Type B pancreatic cell (in vitro differentiated cells): ENCODE measurements at regions not wholly inside any gene's neighbourhood (a gene's known extent, or its start where the extent isn't known, plus 50 kb on each side); places are given as distances from the start of the nearest gene placed in this dataset.

ENCODE experiments used
- DNase-seq: peaks from one replicate; pipeline ENCODE4 v3.0.0; 2021; ENCODE audit warnings: mixed read lengths; ENCODE audit not compliant: unreplicated experiment; ENCODE audit errors: extremely low spot score
- H3K27ac Mint-ChIP-seq: 2 replicates; pipeline ENCODE4 v1.8.0; 2021; ENCODE audit warnings: mild to moderate bottlenecking, mixed read lengths
- H3K27me3 Mint-ChIP-seq: 2 replicates; pipeline ENCODE4 v1.8.0; 2021; ENCODE audit warnings: mixed read lengths
- H3K36me3 Mint-ChIP-seq: 2 replicates; pipeline ENCODE4 v1.8.0; 2021; ENCODE audit warnings: mixed read lengths
- H3K4me1 Mint-ChIP-seq: one replicate; pipeline ENCODE4 v1.8.0; 2021; ENCODE audit warnings: mixed read lengths; ENCODE audit not compliant: unreplicated experiment
- H3K4me3 Mint-ChIP-seq: 2 replicates; pipeline ENCODE4 v1.8.0; 2021; ENCODE audit warnings: mild to moderate bottlenecking, mixed read lengths
- H3K9me3 Mint-ChIP-seq: 2 replicates; pipeline ENCODE4 v1.8.0; 2021; ENCODE audit warnings: mixed read lengths
- TF ChIP-seq, protein P1 (sequence below): fragments of 200-600 bp; sonication (generic); conservative IDR thresholded peaks from 2 replicates; pipeline ENCODE4 v1.5.0; 2021; ENCODE audit warnings: antibody characterized with exemption, mild to moderate bottlenecking

DNA sequence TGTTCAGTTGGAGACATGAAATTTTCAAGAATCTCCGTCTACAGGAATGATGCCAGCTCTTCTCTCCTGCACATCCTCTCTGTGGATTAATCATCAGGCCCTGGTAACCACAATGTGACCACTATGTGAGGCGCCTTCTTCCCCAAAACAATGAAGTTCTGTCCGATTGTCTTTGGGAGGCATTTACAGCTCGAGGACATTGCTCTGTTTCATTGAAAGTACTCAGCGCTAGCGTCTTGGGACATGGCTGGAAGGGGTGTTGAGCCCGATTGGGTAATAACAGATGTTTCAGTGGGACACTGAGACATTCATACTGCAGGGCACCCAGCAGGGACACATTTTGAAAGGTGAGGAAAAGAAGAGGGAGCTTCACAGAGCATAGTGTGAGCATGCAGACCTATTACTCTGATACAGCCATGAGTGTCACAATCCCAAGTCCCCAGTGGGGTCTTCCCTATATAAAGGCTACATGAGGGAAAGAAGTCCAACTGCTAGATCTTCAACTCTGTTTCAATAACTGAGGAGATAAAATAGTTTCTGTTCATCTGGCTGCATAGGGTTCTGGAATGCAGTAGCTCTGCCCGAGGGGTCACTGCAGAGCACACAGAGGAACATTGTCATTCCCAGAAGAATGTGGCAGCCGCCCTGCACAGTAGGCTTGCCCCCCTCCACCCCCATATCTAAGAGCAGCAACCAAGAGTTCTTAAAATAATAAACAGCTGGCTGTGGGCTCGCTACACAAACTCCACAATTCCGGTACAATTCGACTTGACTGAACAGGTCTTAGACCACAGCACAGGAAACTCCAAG lies 237.3 kb downstream of the OSR1 start:
- DNase-seq: no peak
- TF ChIP-seq, protein P1, sequence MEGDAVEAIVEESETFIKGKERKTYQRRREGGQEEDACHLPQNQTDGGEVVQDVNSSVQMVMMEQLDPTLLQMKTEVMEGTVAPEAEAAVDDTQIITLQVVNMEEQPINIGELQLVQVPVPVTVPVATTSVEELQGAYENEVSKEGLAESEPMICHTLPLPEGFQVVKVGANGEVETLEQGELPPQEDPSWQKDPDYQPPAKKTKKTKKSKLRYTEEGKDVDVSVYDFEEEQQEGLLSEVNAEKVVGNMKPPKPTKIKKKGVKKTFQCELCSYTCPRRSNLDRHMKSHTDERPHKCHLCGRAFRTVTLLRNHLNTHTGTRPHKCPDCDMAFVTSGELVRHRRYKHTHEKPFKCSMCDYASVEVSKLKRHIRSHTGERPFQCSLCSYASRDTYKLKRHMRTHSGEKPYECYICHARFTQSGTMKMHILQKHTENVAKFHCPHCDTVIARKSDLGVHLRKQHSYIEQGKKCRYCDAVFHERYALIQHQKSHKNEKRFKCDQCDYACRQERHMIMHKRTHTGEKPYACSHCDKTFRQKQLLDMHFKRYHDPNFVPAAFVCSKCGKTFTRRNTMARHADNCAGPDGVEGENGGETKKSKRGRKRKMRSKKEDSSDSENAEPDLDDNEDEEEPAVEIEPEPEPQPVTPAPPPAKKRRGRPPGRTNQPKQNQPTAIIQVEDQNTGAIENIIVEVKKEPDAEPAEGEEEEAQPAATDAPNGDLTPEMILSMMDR: no peak
- H3K27ac Mint-ChIP-seq: no peak overlapping the region

DNA sequence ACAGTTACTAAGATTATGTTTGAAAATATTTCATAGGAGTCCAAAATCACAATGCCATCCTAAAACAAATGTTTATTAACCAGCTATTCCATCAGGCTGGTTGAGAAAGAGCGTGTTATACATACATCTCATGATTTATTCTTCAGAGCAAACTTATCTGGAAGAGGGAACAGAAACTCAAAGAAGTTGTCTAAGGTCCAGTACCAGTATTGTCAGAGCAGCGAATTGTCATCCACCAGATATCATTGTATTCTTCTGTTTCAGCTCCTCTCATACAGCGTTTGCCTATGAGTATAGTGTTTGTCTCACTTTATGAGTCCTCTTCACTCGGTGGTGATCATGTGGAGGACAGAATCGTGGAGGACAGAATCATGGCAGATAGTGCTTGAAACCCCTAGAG lies 238.2 kb downstream of the OSR1 start:
- no peaks in the 10 kb centered on the region for H3K27me3 Mint-ChIP-seq
- DNase-seq: no peak
- H3K4me1 Mint-ChIP-seq: peaks cover 7% of the 10 kb centered on the region
- TF ChIP-seq, protein P1: no peak
- no peak overlapping the region for H3K4me3 Mint-ChIP-seq
- no peaks in the 10 kb centered on the region for H3K36me3 Mint-ChIP-seq
- H3K9me3 Mint-ChIP-seq: no peaks in the 10 kb centered on the region
- no peak overlapping the region for H3K27ac Mint-ChIP-seq

More for the DNA sequence above, 237.3 kb downstream of the OSR1 start:
- peaks cover 15% of the 10 kb centered on the region for H3K4me1 Mint-ChIP-seq
- H3K9me3 Mint-ChIP-seq: no peaks in the 10 kb centered on the region
- H3K4me3 Mint-ChIP-seq: no peak overlapping the region
- no peaks in the 10 kb centered on the region for H3K36me3 Mint-ChIP-seq
- no peaks in the 10 kb centered on the region for H3K27me3 Mint-ChIP-seq

DNA sequence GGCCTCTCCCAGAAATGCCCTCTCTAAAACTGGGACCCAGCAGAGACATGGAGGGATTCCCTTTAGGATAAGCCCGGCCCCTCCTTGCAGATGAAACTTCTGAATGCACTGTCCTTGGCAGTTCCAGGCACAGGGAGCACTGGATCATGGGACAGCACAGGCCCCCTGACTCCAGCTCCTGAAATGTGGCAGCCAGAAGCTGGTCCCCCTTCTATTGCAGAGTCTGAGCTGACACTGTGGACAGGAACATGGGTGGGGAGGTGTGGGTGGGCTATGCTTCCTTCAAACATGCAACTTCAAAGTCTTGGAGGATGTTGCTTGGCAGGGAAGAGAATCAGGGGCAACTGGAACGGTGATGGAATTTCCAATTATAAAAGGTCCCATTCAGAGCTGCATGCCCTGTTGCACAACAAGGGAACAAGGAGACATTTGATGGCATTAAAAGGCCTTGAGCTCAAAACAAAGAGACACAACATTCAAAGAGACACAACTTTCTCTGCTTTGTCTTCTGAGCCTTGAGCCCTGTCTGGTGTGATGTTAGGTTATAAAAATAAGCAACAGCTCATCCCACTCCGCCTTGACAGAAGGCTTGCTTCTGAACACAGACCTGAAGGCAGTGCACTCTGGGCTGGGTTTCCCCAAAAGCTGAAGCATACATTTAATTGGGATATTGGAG lies 239.0 kb downstream of the OSR1 start:
- H3K27me3 Mint-ChIP-seq: no peaks in the 10 kb centered on the region
- H3K4me1 Mint-ChIP-seq: peaks cover 7% of the 10 kb centered on the region
- H3K9me3 Mint-ChIP-seq: no peaks in the 10 kb centered on the region
- H3K4me3 Mint-ChIP-seq: no peak overlapping the region
- TF ChIP-seq, protein P1: no peak
- no peaks in the 10 kb centered on the region for H3K36me3 Mint-ChIP-seq
- DNase-seq: no peak
- no peak overlapping the region for H3K27ac Mint-ChIP-seq

DNA sequence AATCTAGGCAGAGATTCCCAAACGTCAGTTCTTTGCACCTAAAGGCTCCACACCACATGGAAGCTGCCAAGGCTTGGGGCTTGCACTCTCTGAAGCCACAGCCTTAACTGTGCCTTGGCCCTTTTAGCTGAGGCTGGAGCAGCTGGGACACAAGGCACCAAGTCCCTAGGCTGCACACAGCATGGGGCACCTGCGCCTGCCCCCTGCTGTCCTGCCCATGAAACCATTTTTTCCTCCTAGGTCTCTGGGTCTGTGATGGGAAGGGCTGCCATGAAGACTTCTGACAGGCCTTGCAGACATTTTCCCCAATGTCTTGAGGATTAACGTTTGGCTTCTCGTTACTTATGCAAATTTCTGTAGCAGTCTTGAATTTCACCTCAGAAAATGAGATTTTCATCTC lies 241.5 kb downstream of the OSR1 start:
- H3K4me3 Mint-ChIP-seq: no peak overlapping the region
- H3K4me1 Mint-ChIP-seq: peaks cover 7% of the 10 kb centered on the region
- TF ChIP-seq, protein P1: no peak
- no peaks in the 10 kb centered on the region for H3K9me3 Mint-ChIP-seq
- H3K27me3 Mint-ChIP-seq: no peaks in the 10 kb centered on the region
- no peaks in the 10 kb centered on the region for H3K36me3 Mint-ChIP-seq
- no peak overlapping the region for H3K27ac Mint-ChIP-seq
- no peak for DNase-seq

DNA sequence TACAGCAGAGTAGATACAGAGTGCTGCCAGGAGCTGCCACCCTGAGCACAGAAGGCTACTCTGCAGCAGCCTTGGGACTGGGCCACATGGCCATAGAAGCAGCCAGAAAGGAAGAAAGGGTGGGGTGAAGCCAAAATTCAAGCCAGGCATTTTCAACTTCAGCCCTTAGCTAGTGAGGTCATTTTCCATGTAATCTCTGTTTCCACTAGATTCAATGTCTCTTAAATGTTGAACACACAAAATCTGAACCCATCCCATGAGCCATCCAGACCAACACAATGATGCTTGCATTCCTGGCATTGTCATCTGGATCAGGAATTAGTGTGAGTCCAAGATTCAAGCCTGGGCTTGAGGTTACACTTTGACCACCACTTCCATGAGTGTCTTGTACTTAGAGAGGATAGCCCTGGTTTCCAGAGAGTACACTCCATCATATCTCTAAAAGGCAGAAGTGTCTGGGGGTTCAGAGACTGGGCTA lies 243.6 kb downstream of the OSR1 start:
- no peaks in the 10 kb centered on the region for H3K4me1 Mint-ChIP-seq
- TF ChIP-seq, protein P1: no peak
- no peaks in the 10 kb centered on the region for H3K9me3 Mint-ChIP-seq
- no peak overlapping the region for H3K27ac Mint-ChIP-seq
- DNase-seq: no peak
- no peak overlapping the region for H3K4me3 Mint-ChIP-seq
- H3K36me3 Mint-ChIP-seq: no peaks in the 10 kb centered on the region
- H3K27me3 Mint-ChIP-seq: no peaks in the 10 kb centered on the region
